ENCODE measurements at regions not wholly inside any gene's neighbourhood (a gene's known extent, or its start where the extent isn't known, plus 50 kb on each side); places are given as distances from the start of the nearest gene placed in this dataset.

DNA sequence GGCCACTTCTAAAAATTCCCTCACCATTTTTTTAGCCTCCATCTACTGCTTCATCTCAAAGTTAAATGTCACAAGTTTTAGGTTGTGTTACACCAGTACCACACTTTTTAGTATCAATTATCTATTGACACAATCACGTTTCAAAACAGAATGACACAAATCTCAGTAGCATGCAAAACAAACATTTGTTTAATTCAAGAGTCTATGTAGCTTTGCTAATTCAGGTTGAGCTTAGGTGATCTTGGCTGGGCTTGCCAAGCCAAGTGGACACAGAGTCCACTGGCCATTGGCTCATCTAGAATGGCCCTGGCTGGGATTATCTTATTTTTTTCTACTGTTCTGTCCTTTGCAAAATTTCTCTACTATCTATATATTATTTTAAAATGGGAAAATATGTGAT, 61.9 kb upstream of the JAK2 start:
- Histone ChIP-seq H3K27ac (ENCODE audit: low read depth, low read length, poor library complexity, severe bottlenecking) (no peak overlapping the region), H3K27me3 (replicated peaks; ENCODE audit: insufficient read depth, low read depth, low read length, poor library complexity) (no peaks in the 10 kb centered on the region), H3K36me3 (ENCODE audit: insufficient read depth, low read length, poor library complexity, severe bottlenecking) (no peaks in the 10 kb centered on the region), H3K4me1 (ENCODE audit: insufficient read depth, low read length, poor library complexity, severe bottlenecking) (no peaks in the 10 kb centered on the region), H3K9me3 (ENCODE audit: low read depth, low read length, poor library complexity, severe bottlenecking) (no peaks in the 10 kb centered on the region), H3K4me3 (ENCODE audit: low read depth, low read length, poor library complexity, severe bottlenecking) (no peak overlapping the region)
- CTCF ChIA-PET, result no interaction called here
- POLR2A ChIA-PET (ENCODE audit: low non-redundant PET), result no interaction called here
- DNase-seq (ENCODE audit: low spot score), result no peak
- BruUV-seq (replicated peaks), result no TSS peak
- TF ChIP-seq, protein P1, sequence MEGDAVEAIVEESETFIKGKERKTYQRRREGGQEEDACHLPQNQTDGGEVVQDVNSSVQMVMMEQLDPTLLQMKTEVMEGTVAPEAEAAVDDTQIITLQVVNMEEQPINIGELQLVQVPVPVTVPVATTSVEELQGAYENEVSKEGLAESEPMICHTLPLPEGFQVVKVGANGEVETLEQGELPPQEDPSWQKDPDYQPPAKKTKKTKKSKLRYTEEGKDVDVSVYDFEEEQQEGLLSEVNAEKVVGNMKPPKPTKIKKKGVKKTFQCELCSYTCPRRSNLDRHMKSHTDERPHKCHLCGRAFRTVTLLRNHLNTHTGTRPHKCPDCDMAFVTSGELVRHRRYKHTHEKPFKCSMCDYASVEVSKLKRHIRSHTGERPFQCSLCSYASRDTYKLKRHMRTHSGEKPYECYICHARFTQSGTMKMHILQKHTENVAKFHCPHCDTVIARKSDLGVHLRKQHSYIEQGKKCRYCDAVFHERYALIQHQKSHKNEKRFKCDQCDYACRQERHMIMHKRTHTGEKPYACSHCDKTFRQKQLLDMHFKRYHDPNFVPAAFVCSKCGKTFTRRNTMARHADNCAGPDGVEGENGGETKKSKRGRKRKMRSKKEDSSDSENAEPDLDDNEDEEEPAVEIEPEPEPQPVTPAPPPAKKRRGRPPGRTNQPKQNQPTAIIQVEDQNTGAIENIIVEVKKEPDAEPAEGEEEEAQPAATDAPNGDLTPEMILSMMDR (conservative IDR thresholded peaks at IDR 0.05; ENCODE audit: low read depth, low read length), result no peak
- no peak for TF ChIP-seq EZH2 (IDR thresholded peaks at IDR 0.05; ENCODE audit: borderline replicate concordance, low read depth, low read length, poor library complexity, severe bottlenecking)
- intact Hi-C loops (cut with micrococcal nuclease; ENCODE audit: unreplicated experiment), result no loop called here

DNA sequence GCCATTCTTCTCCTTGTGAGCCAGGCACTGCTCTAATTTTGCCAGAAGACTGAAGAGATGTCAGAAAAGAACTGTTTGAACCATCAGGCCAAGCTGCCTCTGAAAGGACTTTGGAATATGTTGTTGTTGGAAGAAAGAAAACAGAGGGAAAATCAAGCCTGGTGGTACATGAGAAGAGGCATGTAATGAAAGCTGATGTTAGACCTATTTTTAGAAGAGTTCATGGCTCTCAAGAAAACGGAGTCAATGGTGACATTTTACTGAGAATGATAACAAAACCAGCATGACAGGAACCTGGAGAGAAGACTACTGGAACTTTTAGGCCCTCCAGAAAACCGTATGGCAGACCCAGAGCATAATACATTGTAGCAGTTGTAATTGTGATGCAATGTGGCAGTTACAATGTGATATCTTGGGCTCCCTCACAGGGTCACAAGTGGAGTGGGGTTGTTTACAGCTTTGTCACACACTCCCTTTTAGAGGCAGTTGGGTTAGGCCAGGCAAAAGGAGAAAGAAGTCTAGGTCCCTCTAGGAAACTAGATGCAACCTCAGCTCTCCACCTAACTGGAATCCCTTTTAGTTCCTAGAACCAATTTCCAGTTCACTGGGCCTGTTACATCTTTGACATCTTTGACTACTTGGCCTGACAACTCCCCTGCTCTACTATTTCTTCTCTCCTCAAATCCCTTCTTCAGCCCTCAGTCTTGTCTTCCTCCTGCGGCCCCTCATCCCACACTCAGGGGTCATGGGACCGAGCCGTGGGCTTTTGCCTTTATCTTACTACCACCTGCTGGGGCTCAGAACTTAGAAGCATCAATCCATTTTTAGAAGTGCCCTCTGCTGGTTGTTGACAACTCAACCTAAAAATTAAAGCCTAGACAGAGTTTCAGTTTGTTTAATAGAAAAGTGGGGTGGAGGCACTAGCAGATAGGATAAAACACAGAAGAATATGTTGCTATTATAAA, 61.2 kb upstream of the JAK2 start:
- H3K36me3 ChIP-seq (ENCODE audit: insufficient read depth, low read length, poor library complexity, severe bottlenecking), result no peaks in the 10 kb centered on the region
- POLR2A ChIA-PET (ENCODE audit: low non-redundant PET), result no interaction called here
- no peaks in the 10 kb centered on the region for H3K27me3 ChIP-seq (replicated peaks; ENCODE audit: insufficient read depth, low read depth, low read length, poor library complexity)
- no peak overlapping the region for H3K4me3 ChIP-seq (ENCODE audit: low read depth, low read length, poor library complexity, severe bottlenecking)
- TF ChIP-seq, protein P1 (conservative IDR thresholded peaks at IDR 0.05; ENCODE audit: low read depth, low read length), result peak; percentile 60
- no peak for TF ChIP-seq EZH2 (IDR thresholded peaks at IDR 0.05; ENCODE audit: borderline replicate concordance, low read depth, low read length, poor library complexity, severe bottlenecking)
- intact Hi-C loops (cut with micrococcal nuclease; ENCODE audit: unreplicated experiment), result loop anchor here (2.0 kb wide), 1 partner anchor 161 kb away; no protein-coding TSS in a partner anchor
- BruUV-seq (replicated peaks), result no TSS peak
- DNase-seq (ENCODE audit: low spot score), result peak; percentile 57
- H3K4me1 ChIP-seq (ENCODE audit: insufficient read depth, low read length, poor library complexity, severe bottlenecking), result no peaks in the 10 kb centered on the region
- CTCF ChIA-PET, result interaction anchor here (1.0 kb wide), 1 partner anchor 164 kb away, joined by 3 read pairs; no protein-coding TSS in a partner anchor
- H3K27ac ChIP-seq (ENCODE audit: low read depth, low read length, poor library complexity, severe bottlenecking), result no peak overlapping the region
- H3K9me3 ChIP-seq (ENCODE audit: low read depth, low read length, poor library complexity, severe bottlenecking), result no peaks in the 10 kb centered on the region

DNA sequence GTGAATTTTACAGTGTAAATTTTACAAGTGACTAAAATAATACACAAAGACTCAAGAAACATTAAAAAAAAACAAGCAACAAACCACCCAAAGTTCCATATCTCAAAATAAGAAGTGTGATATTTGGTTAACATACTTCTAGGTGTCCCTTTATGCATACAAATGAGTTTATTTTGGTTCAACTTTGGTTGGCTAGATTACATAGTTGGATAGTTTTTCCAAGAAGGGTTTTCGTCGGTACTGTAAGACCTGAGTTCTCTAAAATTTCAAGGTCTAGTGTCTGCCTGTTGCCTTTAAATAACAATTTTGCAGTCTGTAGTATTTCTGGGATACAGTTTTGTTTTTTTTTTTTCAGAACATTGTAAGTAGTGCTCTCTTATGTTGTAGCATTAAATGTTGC, 58.8 kb upstream of the JAK2 start:
- Histone ChIP-seq H3K4me1 (ENCODE audit: insufficient read depth, low read length, poor library complexity, severe bottlenecking) (no peaks in the 10 kb centered on the region), H3K27me3 (replicated peaks; ENCODE audit: insufficient read depth, low read depth, low read length, poor library complexity) (no peaks in the 10 kb centered on the region), H3K36me3 (ENCODE audit: insufficient read depth, low read length, poor library complexity, severe bottlenecking) (no peaks in the 10 kb centered on the region), H3K4me3 (ENCODE audit: low read depth, low read length, poor library complexity, severe bottlenecking) (no peak overlapping the region), H3K27ac (ENCODE audit: low read depth, low read length, poor library complexity, severe bottlenecking) (no peak overlapping the region), H3K9me3 (ENCODE audit: low read depth, low read length, poor library complexity, severe bottlenecking) (no peaks in the 10 kb centered on the region)
- intact Hi-C loops (cut with micrococcal nuclease; ENCODE audit: unreplicated experiment), result no loop called here
- no peak for DNase-seq (ENCODE audit: low spot score)
- TF ChIP-seq, protein P1 (conservative IDR thresholded peaks at IDR 0.05; ENCODE audit: low read depth, low read length), result no peak
- TF ChIP-seq EZH2 (IDR thresholded peaks at IDR 0.05; ENCODE audit: borderline replicate concordance, low read depth, low read length, poor library complexity, severe bottlenecking), result no peak
- CTCF ChIA-PET, result no interaction called here
- no TSS peak for BruUV-seq (replicated peaks)
- POLR2A ChIA-PET (ENCODE audit: low non-redundant PET), result no interaction called here

Measured in A673 (cell line).